Mesenchymal stem cell (in vitro differentiated cells and primary cell): ENCODE measurements at regions not wholly inside any gene's neighbourhood (a gene's known extent, or its start where the extent isn't known, plus 50 kb on each side); places are given as distances from the start of the nearest gene placed in this dataset.
"Not testable (repeated sequence)": the region's sequence is repeated elsewhere in the genome, so short reads cannot be mapped to it uniquely, and the experiment has no call there.

Experiments used
- DNase-seq: peaks from one replicate; pipeline ENCODE4 v3.0.0-alpha.2; 2013
- H2AFZ ChIP-seq: one replicate; pipeline ENCODE4 v1.6.1; 2013; ENCODE audit warnings: low read depth, mild to moderate bottlenecking, control low read depth, inconsistent platforms, low read length, moderate library complexity
- H2AK5ac ChIP-seq: 2 replicates; pipeline ENCODE4 v1.6.1; 2013; ENCODE audit warnings: low read length, moderate library complexity, mild to moderate bottlenecking, inconsistent platforms; ENCODE audit not compliant: severe bottlenecking
- H2BK120ac ChIP-seq: one replicate; pipeline ENCODE4 v1.6.1; 2013; ENCODE audit warnings: low read depth, mild to moderate bottlenecking, inconsistent platforms, low read length, moderate library complexity
- H2BK12ac ChIP-seq, 2 experiments: one replicate each; pipeline ENCODE4 v1.6.1; 2013; ENCODE audit warnings: inconsistent platforms in 2 of 2, low read length in 2 of 2, mild to moderate bottlenecking in 2 of 2, moderate library complexity in 2 of 2, control low read depth in 1 of 2
- H2BK15ac ChIP-seq: one replicate; pipeline ENCODE4 v1.6.1; 2013; ENCODE audit warnings: mild to moderate bottlenecking, low read depth, inconsistent platforms; ENCODE audit not compliant: poor library complexity, severe bottlenecking
- H2BK5ac ChIP-seq: 2 replicates; pipeline ENCODE4 v1.6.1; 2013; ENCODE audit warnings: low read depth, mild to moderate bottlenecking, low read length, control low read depth, inconsistent platforms; ENCODE audit not compliant: poor library complexity, severe bottlenecking
- H3K14ac ChIP-seq, 2 experiments: one replicate each; pipeline ENCODE4 v1.6.1; 2013; ENCODE audit warnings: inconsistent platforms in 2 of 2, low read length in 2 of 2, control low read depth in 1 of 2, mild to moderate bottlenecking in 1 of 2, moderate library complexity in 1 of 2
- H3K18ac ChIP-seq, 2 experiments: one replicate each; pipeline ENCODE4 v1.6.1; 2013; ENCODE audit warnings: inconsistent platforms in 2 of 2, low read length in 2 of 2, control low read depth in 1 of 2, low read depth in 1 of 2, mild to moderate bottlenecking in 1 of 2
- H3K23ac ChIP-seq, 2 experiments: one replicate each; pipeline ENCODE4 v1.6.1; 2013; ENCODE audit warnings: inconsistent platforms in 2 of 2, low read length in 2 of 2, mild to moderate bottlenecking in 2 of 2, moderate library complexity in 2 of 2, control low read depth in 1 of 2
- H3K27ac ChIP-seq: 2 replicates; pipeline ENCODE4 v1.5.1; 2013; ENCODE audit warnings: mild to moderate bottlenecking, moderate library complexity, low read length, control low read depth, inconsistent platforms; ENCODE audit not compliant: poor library complexity, severe bottlenecking
- H3K27me3 ChIP-seq, 2 experiments: 2 replicates each; pipeline versions ENCODE4 v1.6.1 to v1.7.0; 2013; ENCODE audit warnings: low read length in 2 of 2, mild to moderate bottlenecking in 2 of 2, moderate library complexity in 2 of 2, control low read depth in 1 of 2, inconsistent platforms in 1 of 2; ENCODE audit not compliant: control insufficient read depth in 1 of 2, insufficient read depth in 1 of 2
- H3K36me3 ChIP-seq, 2 experiments: 2 replicates each; pipeline versions ENCODE4 v1.6.1 to v1.7.0; 2013; ENCODE audit warnings: low read length in 2 of 2, control low read depth in 1 of 2, inconsistent platforms in 1 of 2, low read depth in 1 of 2, mild to moderate bottlenecking in 1 of 2; ENCODE audit not compliant: insufficient read depth in 2 of 2, control insufficient read depth in 1 of 2
- H3K4ac ChIP-seq, 2 experiments: one replicate each; pipeline ENCODE4 v1.6.1; 2013; ENCODE audit warnings: inconsistent platforms in 2 of 2, low read length in 2 of 2, mild to moderate bottlenecking in 2 of 2, moderate library complexity in 2 of 2, control low read depth in 1 of 2, low read depth in 1 of 2
- H3K4me1 ChIP-seq: 2 replicates; pipeline ENCODE4 v1.6.1; 2013; ENCODE audit warnings: low read depth, low read length, control low read depth; ENCODE audit not compliant: control insufficient read depth, insufficient read depth
- H3K4me2 ChIP-seq: 2 replicates; pipeline ENCODE4 v1.6.1; 2013; ENCODE audit warnings: low read length, mild to moderate bottlenecking, inconsistent platforms; ENCODE audit not compliant: poor library complexity, severe bottlenecking
- H3K4me3 ChIP-seq, 2 experiments: 2 replicates each; pipeline versions ENCODE4 v1.5.1 to v1.7.0; 2013; ENCODE audit warnings: low read length in 2 of 2, mild to moderate bottlenecking in 2 of 2, control low read depth in 1 of 2, low read depth in 1 of 2; ENCODE audit not compliant: insufficient read depth in 1 of 2
- H3K79me1 ChIP-seq: replicated peaks from 2 replicates; pipeline ENCODE4 v1.6.1; 2013; ENCODE audit warnings: mild to moderate bottlenecking, control low read depth, low read length, inconsistent platforms; ENCODE audit not compliant: poor library complexity, severe bottlenecking
- H3K9ac ChIP-seq: 2 replicates; pipeline ENCODE4 v1.7.0; 2013; ENCODE audit warnings: mild to moderate bottlenecking, low read length, moderate library complexity
- H3K9me3 ChIP-seq: 2 replicates; pipeline ENCODE4 v1.7.0; 2013; ENCODE audit warnings: mild to moderate bottlenecking, low read length; ENCODE audit not compliant: control insufficient read depth
- H4K8ac ChIP-seq: one replicate; pipeline ENCODE4 v1.6.1; 2013; ENCODE audit warnings: inconsistent platforms, mild to moderate bottlenecking, low read length, moderate library complexity
- H4K91ac ChIP-seq: one replicate; pipeline ENCODE4 v1.6.1; 2013; ENCODE audit warnings: mild to moderate bottlenecking, low read length, inconsistent platforms
- WGBS: methylation state at CpG from one replicate; pipeline ENCODE4 v1.1.7; 2013; ENCODE audit warnings: mixed read lengths; 5-methylcytosine and 5-hydroxymethylcytosine counted together

- 92% methylated on average over 5 of the region's 5 CpGs for WGBS
Observed at GRCh38 chr12:116452975-116453374, 106.2 kb upstream of the MAP1LC3B2 start.

GRCh38 chr12:116453631-116454030 lies 105.5 kb upstream of the MAP1LC3B2 start:
- Histone ChIP-seq H2BK15ac (no peak overlapping the region), H3K9me3 (no peaks in the 10 kb centered on the region), H3K27me3 (no peaks in the 10 kb centered on the region), H3K4me2 (no peak overlapping the region), H3K36me3 (no peaks in the 10 kb centered on the region), H2BK12ac (peak overlapping the region; percentile 25 to 79), H3K14ac (no peak overlapping the region), H3K4me3 (no peak overlapping the region), H3K79me1 (no peaks in the 10 kb centered on the region), H3K9ac (no peak overlapping the region), H2BK5ac (no peak overlapping the region), H2AK5ac (no peak overlapping the region), H2BK120ac (peak overlapping the region; percentile 11), H3K4ac (no peak overlapping the region), H2AFZ (no peak overlapping the region), H3K27ac (no peak overlapping the region), H4K8ac (no peak overlapping the region), H3K4me1 (peaks cover 17% of the 10 kb centered on the region), H3K23ac (no peak overlapping the region), H3K18ac (no peak overlapping the region), H4K91ac (no peak overlapping the region)
- DNase-seq = no peak
- 100% methylated on average over 6 of the region's 6 CpGs for WGBS

More at GRCh38 chr12:116452975-116453374, 106.2 kb upstream of the MAP1LC3B2 start:
- not testable (repeated sequence) for H3K4ac ChIP-seq, H3K4me2 ChIP-seq, DNase-seq, H3K4me3 ChIP-seq, H2AFZ ChIP-seq, H2BK120ac ChIP-seq, H3K18ac ChIP-seq, H4K8ac ChIP-seq, H3K36me3 ChIP-seq, H3K23ac ChIP-seq, H3K14ac ChIP-seq, H3K79me1 ChIP-seq, H3K9me3 ChIP-seq, H3K9ac ChIP-seq, H3K27ac ChIP-seq, H2BK15ac ChIP-seq, H2AK5ac ChIP-seq, H4K91ac ChIP-seq, H2BK5ac ChIP-seq, H3K27me3 ChIP-seq
- Histone ChIP-seq H2BK12ac (peak overlapping the region in 1 of 2 experiments; percentile 15), H3K4me1 (peaks cover 17% of the 10 kb centered on the region)

- no peak overlapping the region for H4K91ac ChIP-seq
- H3K27ac ChIP-seq = no peak overlapping the region
- H4K8ac ChIP-seq = no peak overlapping the region
- peak overlapping the region in 1 of 2 experiments; percentile 79 for H2BK12ac ChIP-seq
- H3K79me1 ChIP-seq = no peaks in the 10 kb centered on the region
- 96% methylated on average over 5 of the region's 6 CpGs for WGBS
- H3K4me2 ChIP-seq = no peak overlapping the region
- H3K36me3 ChIP-seq = no peaks in the 10 kb centered on the region
- H2BK5ac ChIP-seq = no peak overlapping the region
- H2AK5ac ChIP-seq = no peak overlapping the region
- H2BK120ac ChIP-seq = no peak overlapping the region
- H3K23ac ChIP-seq = no peak overlapping the region
- no peak overlapping the region for H3K4ac ChIP-seq
- H3K4me3 ChIP-seq = no peak overlapping the region
- H3K9ac ChIP-seq = no peak overlapping the region
- no peaks in the 10 kb centered on the region for H3K27me3 ChIP-seq
- no peak for DNase-seq
- no peak overlapping the region for H3K14ac ChIP-seq
- H3K4me1 ChIP-seq = peaks cover 17% of the 10 kb centered on the region
- no peak overlapping the region for H2BK15ac ChIP-seq
- no peak overlapping the region for H2AFZ ChIP-seq
- peak overlapping the region in 1 of 2 experiments; percentile 51 for H3K18ac ChIP-seq
- H3K9me3 ChIP-seq = no peaks in the 10 kb centered on the region
Observed at GRCh38 chr12:116454076-116454475, 105.1 kb upstream of the MAP1LC3B2 start.

- peak overlapping the region in 1 of 2 experiments; percentile 61 for H3K18ac ChIP-seq
- no peak overlapping the region for H3K14ac ChIP-seq
- peak overlapping the region in 1 of 2 experiments; percentile 39 for H3K4me3 ChIP-seq
- no peak overlapping the region for H2BK120ac ChIP-seq
- no peak overlapping the region for H3K4ac ChIP-seq
- 15% methylated on average over 7 of the region's 7 CpGs for WGBS
- H3K4me2 ChIP-seq = peak overlapping the region; percentile 34
- H3K9me3 ChIP-seq = no peaks in the 10 kb centered on the region
- peak; percentile 96 for DNase-seq
- no peak overlapping the region for H2BK15ac ChIP-seq
- no peak overlapping the region for H3K23ac ChIP-seq
- H2AK5ac ChIP-seq = no peak overlapping the region
- H4K91ac ChIP-seq = no peak overlapping the region
- peaks cover 17% of the 10 kb centered on the region for H3K4me1 ChIP-seq
- H3K36me3 ChIP-seq = no peaks in the 10 kb centered on the region
- H3K27ac ChIP-seq = peak overlapping the region; percentile 60
- no peak overlapping the region for H4K8ac ChIP-seq
- no peak overlapping the region for H2BK5ac ChIP-seq
- no peak overlapping the region for H2AFZ ChIP-seq
- H3K27me3 ChIP-seq = no peaks in the 10 kb centered on the region
- H3K79me1 ChIP-seq = no peaks in the 10 kb centered on the region
- peak overlapping the region in 1 of 2 experiments; percentile 23 for H2BK12ac ChIP-seq
- H3K9ac ChIP-seq = peak overlapping the region; percentile 93
Observed at GRCh38 chr12:116454950-116455447, 104.2 kb upstream of the MAP1LC3B2 start.
